CD4-positive, alpha-beta T cell (primary cell): ENCODE measurements at regions not wholly inside any gene's neighbourhood (a gene's known extent, or its start where the extent isn't known, plus 50 kb on each side); places are given as distances from the start of the nearest gene placed in this dataset.

Source experiments
- ATAC-seq: fragments of 200-7000 bp; cut with Tn5 transposase; one replicate; pipeline ENCODE4 v1.10.0; 2022; ENCODE audit warnings: mild to moderate bottlenecking; ENCODE audit not compliant: poor library complexity
- CTCF ChIA-PET: fragments of 350-600 bp; sonication (Branson Sonifier 250); formaldehyde crosslinking; loops from one replicate; lab custom pipeline; 2021; ENCODE audit warnings: antibody characterized with exemption, inconsistent platforms; lab: Charles Lee
- POLR2A ChIA-PET: fragments of 350-600 bp; sonication (Branson Sonifier 250); formaldehyde crosslinking; loops from one replicate; lab custom pipeline; 2021; ENCODE audit warnings: antibody characterized with exemption, inconsistent platforms; lab: Charles Lee
- DNase-seq, 14 experiments: peaks; one replicate each; pipeline ENCODE4 v3.0.0-alpha.2; 2013 to 2020; ENCODE audit warnings: mixed read lengths in 2 of 14
- H3K27ac ChIP-seq, 2 donors: one replicate each; pipeline versions ENCODE4 v1.5.1 to v1.7.0; 2013; ENCODE audit warnings: low read length in 2 of 2, low read depth in 1 of 2, mild to moderate bottlenecking in 1 of 2
- H3K27me3 ChIP-seq, 2 experiments: 1 replicate in 1 of 2; 2 replicates in 1 of 2; pipeline versions ENCODE4 v1.6.1 to v1.7.0; 2013; ENCODE audit warnings: low read length in 2 of 2, control low read depth in 1 of 2, mild to moderate bottlenecking in 1 of 2, moderate library complexity in 1 of 2; ENCODE audit not compliant: insufficient read depth in 2 of 2, control insufficient read depth in 1 of 2
- H3K36me3 ChIP-seq: one replicate; pipeline ENCODE4 v1.6.1; 2013; ENCODE audit warnings: low read length, control low read depth; ENCODE audit not compliant: insufficient read depth
- H3K4me1 ChIP-seq: one replicate; pipeline ENCODE4 v1.6.1; 2013; ENCODE audit warnings: low read length, control low read depth; ENCODE audit not compliant: insufficient read depth
- H3K4me3 ChIP-seq: one replicate; pipeline ENCODE4 v1.5.1; 2013; ENCODE audit warnings: mild to moderate bottlenecking, low read length, moderate library complexity
- H3K9me3 ChIP-seq, 2 experiments: 1 replicate in 1 of 2; 2 replicates in 1 of 2; pipeline versions ENCODE4 v1.6.1 to v1.7.0; 2013; ENCODE audit warnings: low read length in 2 of 2, mild to moderate bottlenecking in 2 of 2, control low read depth in 1 of 2, moderate library complexity in 1 of 2; ENCODE audit not compliant: control insufficient read depth in 1 of 2, insufficient read depth in 1 of 2
- H3K27ac Mint-ChIP-seq: one replicate; pipeline ENCODE4 v1.8.0; 2020; ENCODE audit warnings: mixed read lengths
- H3K27me3 Mint-ChIP-seq: one replicate; pipeline ENCODE4 v1.8.0; 2021; ENCODE audit warnings: mixed read lengths
- H3K36me3 Mint-ChIP-seq: one replicate; pipeline ENCODE4 v1.8.0; 2021; ENCODE audit warnings: low read depth, mixed read lengths
- H3K4me1 Mint-ChIP-seq: one replicate; pipeline ENCODE4 v1.8.0; 2021; ENCODE audit warnings: low read depth, mixed read lengths
- H3K4me3 Mint-ChIP-seq: one replicate; pipeline ENCODE4 v1.8.0; 2020; ENCODE audit warnings: mild to moderate bottlenecking, mixed read lengths
- H3K9me3 Mint-ChIP-seq: one replicate; pipeline ENCODE4 v1.8.0; 2020; ENCODE audit warnings: mixed read lengths
- intact Hi-C, 2 experiments: fragments of 100-400 bp; cut with DNase I in 1 of 2; cut with micrococcal nuclease in 1 of 2; formaldehyde crosslinking; loops; one replicate each; pipeline versions ENCODE4 v1.15.1 to v1.9.0; 2023 to 2025; cut with DNase I, micrococcal nuclease
- TF ChIP-seq, protein P1 (sequence below): fragments of 200-600 bp; IDR thresholded peaks from one replicate; pipeline ENCODE4 v1.8.0; 2022; ENCODE audit warnings: antibody characterized with exemption, mild to moderate bottlenecking

DNA sequence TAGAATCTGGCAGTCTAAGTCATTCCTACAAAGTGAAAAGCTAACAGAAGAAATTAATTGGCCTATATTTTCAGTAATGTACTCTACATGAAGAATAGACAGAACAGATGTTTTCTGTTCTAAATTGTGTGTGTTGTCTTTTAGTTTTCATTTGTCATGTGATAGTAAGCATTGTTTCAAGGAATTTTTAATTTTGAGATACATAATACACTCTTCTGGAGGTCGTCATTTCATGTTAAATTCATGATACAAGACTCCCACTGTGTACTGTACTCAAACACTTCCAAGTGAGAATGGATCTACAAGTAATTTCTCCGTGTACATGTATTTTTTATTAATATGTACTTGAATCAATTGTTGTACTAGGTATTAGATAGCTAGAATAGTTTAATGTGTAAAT is 1522.9 kb downstream of the MAT2B start:
- no peaks in the 10 kb centered on the region for H3K36me3 ChIP-seq
- no peak overlapping the region for H3K27ac Mint-ChIP-seq
- H3K4me3 Mint-ChIP-seq, result no peak overlapping the region
- CTCF ChIA-PET, result interaction anchor here (0.6 kb wide), 1 partner anchor 48 kb away, joined by 4 read pairs; no protein-coding TSS in a partner anchor
- TF ChIP-seq, protein P1, sequence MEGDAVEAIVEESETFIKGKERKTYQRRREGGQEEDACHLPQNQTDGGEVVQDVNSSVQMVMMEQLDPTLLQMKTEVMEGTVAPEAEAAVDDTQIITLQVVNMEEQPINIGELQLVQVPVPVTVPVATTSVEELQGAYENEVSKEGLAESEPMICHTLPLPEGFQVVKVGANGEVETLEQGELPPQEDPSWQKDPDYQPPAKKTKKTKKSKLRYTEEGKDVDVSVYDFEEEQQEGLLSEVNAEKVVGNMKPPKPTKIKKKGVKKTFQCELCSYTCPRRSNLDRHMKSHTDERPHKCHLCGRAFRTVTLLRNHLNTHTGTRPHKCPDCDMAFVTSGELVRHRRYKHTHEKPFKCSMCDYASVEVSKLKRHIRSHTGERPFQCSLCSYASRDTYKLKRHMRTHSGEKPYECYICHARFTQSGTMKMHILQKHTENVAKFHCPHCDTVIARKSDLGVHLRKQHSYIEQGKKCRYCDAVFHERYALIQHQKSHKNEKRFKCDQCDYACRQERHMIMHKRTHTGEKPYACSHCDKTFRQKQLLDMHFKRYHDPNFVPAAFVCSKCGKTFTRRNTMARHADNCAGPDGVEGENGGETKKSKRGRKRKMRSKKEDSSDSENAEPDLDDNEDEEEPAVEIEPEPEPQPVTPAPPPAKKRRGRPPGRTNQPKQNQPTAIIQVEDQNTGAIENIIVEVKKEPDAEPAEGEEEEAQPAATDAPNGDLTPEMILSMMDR, result no peak
- no peak overlapping the region for H3K4me3 ChIP-seq
- H3K36me3 Mint-ChIP-seq, result no peaks in the 10 kb centered on the region
- no peak for ATAC-seq
- peaks cover 3% of the 10 kb centered on the region for H3K9me3 Mint-ChIP-seq
- DNase-seq, result no peak
- POLR2A ChIA-PET, result no interaction called here
- H3K4me1 Mint-ChIP-seq, result no peaks in the 10 kb centered on the region
- H3K27me3 Mint-ChIP-seq, result no peaks in the 10 kb centered on the region
- intact Hi-C loops, result no loop called here
- H3K27ac ChIP-seq, result no peak overlapping the region
- no peaks in the 10 kb centered on the region for H3K27me3 ChIP-seq
- H3K9me3 ChIP-seq, result peaks cover 0 to 5% of the 10 kb centered on the region in 2 experiments
- no peaks in the 10 kb centered on the region for H3K4me1 ChIP-seq

DNA sequence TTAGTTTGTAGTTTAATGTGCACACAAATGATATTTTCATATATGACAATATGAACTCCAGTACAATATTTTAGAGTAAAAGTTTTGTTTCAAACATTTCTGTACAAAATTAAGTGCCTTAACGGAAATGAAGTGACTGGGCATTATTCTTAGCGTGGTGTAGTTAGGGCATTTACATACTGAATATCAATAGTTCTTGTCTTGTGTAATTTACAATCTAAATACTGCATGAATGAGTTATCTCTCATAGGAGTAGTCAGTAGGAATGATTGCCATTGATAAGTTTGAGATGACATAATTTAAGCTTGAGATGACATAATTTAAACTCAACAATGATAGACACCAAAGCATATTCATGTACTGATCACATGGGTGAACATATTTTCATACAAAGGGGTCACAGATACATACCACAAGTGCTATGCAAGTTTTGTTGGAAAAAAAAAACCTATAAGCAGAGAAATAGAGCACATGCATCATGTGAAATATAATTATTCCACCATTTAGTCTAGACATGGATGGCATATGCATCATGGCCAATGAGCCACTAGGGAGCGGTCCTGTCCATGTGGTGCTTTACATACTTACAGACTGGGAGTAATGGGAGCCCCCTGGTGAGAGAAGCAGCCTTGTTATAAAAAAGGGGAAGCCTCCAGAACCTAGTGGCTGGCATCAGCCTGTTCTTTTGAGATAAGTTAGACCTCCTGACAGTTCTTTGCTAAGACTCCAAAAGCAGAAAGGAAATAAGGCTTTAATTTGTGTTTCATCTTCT is 1523.9 kb downstream of the MAT2B start:
- Mint-ChIP-seq H3K27ac (no peak overlapping the region), H3K4me1 (no peaks in the 10 kb centered on the region), H3K27me3 (no peaks in the 10 kb centered on the region), H3K36me3 (no peaks in the 10 kb centered on the region), H3K9me3 (peaks cover 3% of the 10 kb centered on the region), H3K4me3 (no peak overlapping the region)
- ChIA-PET POLR2A (no interaction called here), CTCF (no interaction called here)
- no peak for ATAC-seq
- Histone ChIP-seq H3K27ac (no peak overlapping the region), H3K36me3 (no peaks in the 10 kb centered on the region), H3K4me3 (no peak overlapping the region), H3K9me3 (peaks cover 0 to 5% of the 10 kb centered on the region in 2 experiments), H3K4me1 (no peaks in the 10 kb centered on the region), H3K27me3 (no peaks in the 10 kb centered on the region)
- DNase-seq, result peak in 2 of 14 experiments; percentile 7 to 19
- intact Hi-C loops, result no loop called here
- TF ChIP-seq, protein P1, result no peak

DNA sequence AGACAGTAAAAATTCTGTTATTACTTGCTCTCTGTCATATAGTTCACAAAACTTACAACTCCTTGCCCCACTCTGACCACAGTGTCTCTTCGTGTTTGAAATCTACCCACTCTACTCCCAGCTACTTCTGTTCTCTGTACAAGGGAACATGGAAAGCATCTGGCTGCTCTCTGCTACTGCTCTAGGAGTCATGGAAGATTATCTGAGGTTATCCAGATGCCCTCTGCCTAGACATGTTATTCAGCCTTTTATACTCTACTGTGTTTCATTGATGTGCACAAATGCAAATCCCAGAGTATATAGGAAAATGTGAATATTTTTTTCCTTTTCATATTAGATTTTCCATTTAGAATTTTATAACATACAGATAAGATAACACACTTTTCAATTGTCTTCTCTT is 1525.6 kb downstream of the MAT2B start:
- TF ChIP-seq, protein P1, result no peak
- Histone ChIP-seq H3K4me3 (no peak overlapping the region), H3K9me3 (peaks cover 0 to 5% of the 10 kb centered on the region in 2 experiments), H3K27me3 (no peaks in the 10 kb centered on the region), H3K4me1 (no peaks in the 10 kb centered on the region), H3K36me3 (no peaks in the 10 kb centered on the region), H3K27ac (no peak overlapping the region)
- H3K27ac Mint-ChIP-seq, result no peak overlapping the region
- no peak for DNase-seq
- peaks cover 3% of the 10 kb centered on the region for H3K9me3 Mint-ChIP-seq
- no peaks in the 10 kb centered on the region for H3K4me1 Mint-ChIP-seq
- H3K27me3 Mint-ChIP-seq, result no peaks in the 10 kb centered on the region
- ChIA-PET POLR2A (no interaction called here), CTCF (no interaction called here)
- no peaks in the 10 kb centered on the region for H3K36me3 Mint-ChIP-seq
- no peak overlapping the region for H3K4me3 Mint-ChIP-seq
- intact Hi-C loops, result no loop called here
- no peak for ATAC-seq
